NT2/D1 (cell line): ENCODE measurements at regions not wholly inside any gene's neighbourhood (a gene's known extent, or its start where the extent isn't known, plus 50 kb on each side); places are given as distances from the start of the nearest gene placed in this dataset.

Experiments used
- SUZ12 ChIP-seq: IDR thresholded peaks from 2 replicates; pipeline ENCODE4 v1.6.1; 2011; ENCODE audit not compliant: insufficient read length, insufficient read depth; ENCODE audit errors: extremely low read depth
- YY1 ChIP-seq: IDR thresholded peaks from 2 replicates; pipeline ENCODE4 v1.6.1; 2011; ENCODE audit not compliant: insufficient read length, insufficient read depth
- ZNF274 ChIP-seq: IDR thresholded peaks from 2 replicates; pipeline ENCODE4 v1.6.1; 2011; ENCODE audit warnings: mild to moderate bottlenecking, low read depth, low read length

GRCh38 chr18:22018366-22018765 lies 151.0 kb upstream of the GATA6 start:
- TF ChIP-seq ZNF274: no peak
- TF ChIP-seq SUZ12: no peak
- no peak for TF ChIP-seq YY1
